ENCODE measurements at regions not wholly inside any gene's neighbourhood (a gene's known extent, or its start where the extent isn't known, plus 50 kb on each side); places are given as distances from the start of the nearest gene placed in this dataset.

- TF ChIP-seq CTCF (IDR thresholded peaks at IDR 0.05; ENCODE audit: poor library complexity, severe bottlenecking) (no peak), EZH2 (IDR thresholded peaks at IDR 0.05; ENCODE audit: borderline replicate concordance, insufficient read depth, low read length, poor library complexity, severe bottlenecking) (no peak), POLR2AphosphoS5 (IDR thresholded peaks at IDR 0.05) (no peak), RAD21 (conservative IDR thresholded peaks at IDR 0.05) (no peak), EP300 (conservative IDR thresholded peaks at IDR 0.05; ENCODE audit: poor library complexity, severe bottlenecking) (no peak), REST (IDR thresholded peaks at IDR 0.05; ENCODE audit: borderline replicate concordance) (no peak), SMC3 (conservative IDR thresholded peaks at IDR 0.05; ENCODE audit: poor library complexity) (no peak)
Observed at GRCh38 chr17:69606142-69606800, 191.8 kb downstream of the MAP2K6 start.
